Astrocyte of the hippocampus (primary cell): ENCODE measurements at regions not wholly inside any gene's neighbourhood (a gene's known extent, or its start where the extent isn't known, plus 50 kb on each side); places are given as distances from the start of the nearest gene placed in this dataset.

Experiments
- DNase-seq: peaks from one replicate; pipeline ENCODE4 v3.0.0; 2011; ENCODE audit warnings: low read depth, low spot score

GRCh38 chr1:18011703-18012102 lies 95.9 kb upstream of the IGSF21 start:
- DNase-seq: no peak

- DNase-seq: peak; percentile 2
Observed at GRCh38 chr1:18012686-18013085, 94.9 kb upstream of the IGSF21 start.

GRCh38 chr1:18013216-18013615 lies 94.4 kb upstream of the IGSF21 start:
- no peak for DNase-seq

GRCh38 chr1:18015719-18016118 lies 91.9 kb upstream of the IGSF21 start:
- DNase-seq: no peak

- no peak for DNase-seq
Observed at GRCh38 chr1:18018366-18018765, 89.2 kb upstream of the IGSF21 start.

- no peak for DNase-seq
Observed at GRCh38 chr1:18020021-18020817, 87.4 kb upstream of the IGSF21 start.

- DNase-seq: no peak
Observed at GRCh38 chr1:18021242-18021641, 86.4 kb upstream of the IGSF21 start.

GRCh38 chr1:18032172-18032859 lies 75.3 kb upstream of the IGSF21 start:
- DNase-seq: no peak

- DNase-seq: no peak
Observed at GRCh38 chr1:18035145-18035544, 72.5 kb upstream of the IGSF21 start.

GRCh38 chr1:18037651-18038050 lies 69.9 kb upstream of the IGSF21 start:
- DNase-seq: no peak

- no peak for DNase-seq
Observed at GRCh38 chr1:18038051-18038450, 69.5 kb upstream of the IGSF21 start.

- DNase-seq: no peak
Observed at GRCh38 chr1:18039102-18039501, 68.5 kb upstream of the IGSF21 start.

GRCh38 chr1:18041102-18041501 lies 66.5 kb upstream of the IGSF21 start:
- DNase-seq: no peak

GRCh38 chr1:18041685-18042355 lies 65.8 kb upstream of the IGSF21 start:
- DNase-seq: no peak

- no peak for DNase-seq
Observed at GRCh38 chr1:18043871-18044270, 63.7 kb upstream of the IGSF21 start.

GRCh38 chr1:18045203-18045602 lies 62.4 kb upstream of the IGSF21 start:
- no peak for DNase-seq

GRCh38 chr1:18045621-18046020 lies 62.0 kb upstream of the IGSF21 start:
- DNase-seq: no peak

GRCh38 chr1:18047122-18047521 lies 60.5 kb upstream of the IGSF21 start:
- DNase-seq: no peak

GRCh38 chr1:18049228-18049627 lies 58.4 kb upstream of the IGSF21 start:
- no peak for DNase-seq

GRCh38 chr1:18052671-18053070 lies 54.9 kb upstream of the IGSF21 start:
- no peak for DNase-seq

GRCh38 chr1:18055156-18055555 lies 52.4 kb upstream of the IGSF21 start:
- no peak for DNase-seq

- no peak for DNase-seq
Observed at GRCh38 chr1:18056545-18056944, 51.1 kb upstream of the IGSF21 start.

- DNase-seq: no peak
Observed at GRCh38 chr1:18057623-18058022, 50.0 kb upstream of the IGSF21 start.
